Colonic mucosa (tissue), 4 donors: ENCODE measurements at regions not wholly inside any gene's neighbourhood (a gene's known extent, or its start where the extent isn't known, plus 50 kb on each side); places are given as distances from the start of the nearest gene placed in this dataset.

Experiments
- DNase-seq: peaks from one replicate; pipeline ENCODE4 v3.0.0-alpha.2; 2020
- H3K27ac ChIP-seq: fragments of 200-600 bp; one replicate; pipeline ENCODE4 v1.8.0; 2021
- H3K27me3 ChIP-seq: fragments of 200-600 bp; one replicate; pipeline ENCODE4 v1.8.0; 2021
- H3K36me3 ChIP-seq: fragments of 200-600 bp; one replicate; pipeline ENCODE4 v1.8.0; 2021
- H3K4me1 ChIP-seq: fragments of 200-600 bp; one replicate; pipeline ENCODE4 v1.8.0; 2021; ENCODE audit warnings: mild to moderate bottlenecking
- H3K4me3 ChIP-seq: fragments of 200-600 bp; one replicate; pipeline ENCODE4 v1.8.0; 2021
- H3K9ac ChIP-seq, 2 donors: one replicate each; pipeline ENCODE4 v1.7.0; 2013; ENCODE audit warnings: control low read depth in 2 of 2, low read depth in 2 of 2, low read length in 2 of 2
- H3K9me3 ChIP-seq: fragments of 200-600 bp; one replicate; pipeline ENCODE4 v1.8.0; 2021
- CTCF ChIP-seq: fragments of 200-600 bp; IDR thresholded peaks from one replicate; pipeline ENCODE4 v1.8.0; 2022; ENCODE audit warnings: antibody characterized with exemption, mild to moderate bottlenecking
- intact Hi-C: fragments of 100-400 bp; cut with DNase I; formaldehyde crosslinking; loops from one replicate; pipeline ENCODE4 v1.14.1; 2022
- donor health status: healthy.
- donor health status: DM: no; HTN: no; CAD: no.
- donor health status: DM: no; HTN: no; CAD: no.

GRCh38 chr6:98526465-98526864 is 307.9 kb upstream of the POU3F2 start:
- Histone ChIP-seq H3K9me3 (no peaks in the 10 kb centered on the region), H3K36me3 (no peaks in the 10 kb centered on the region), H3K9ac (no peak overlapping the region), H3K27ac (no peak overlapping the region), H3K4me3 (no peak overlapping the region), H3K27me3 (no peaks in the 10 kb centered on the region), H3K4me1 (no peaks in the 10 kb centered on the region)
- intact Hi-C loops, result no loop called here
- DNase-seq, result no peak
- TF ChIP-seq CTCF, result no peak

GRCh38 chr6:98529364-98529763 is 305.0 kb upstream of the POU3F2 start:
- H3K9me3 ChIP-seq, result no peaks in the 10 kb centered on the region
- H3K27ac ChIP-seq, result no peak overlapping the region
- H3K27me3 ChIP-seq, result no peaks in the 10 kb centered on the region
- no peak for DNase-seq
- intact Hi-C loops, result no loop called here
- TF ChIP-seq CTCF, result no peak
- H3K4me1 ChIP-seq, result no peaks in the 10 kb centered on the region
- no peak overlapping the region for H3K9ac ChIP-seq
- H3K36me3 ChIP-seq, result no peaks in the 10 kb centered on the region
- H3K4me3 ChIP-seq, result no peak overlapping the region

GRCh38 chr6:98530732-98531131 is 303.6 kb upstream of the POU3F2 start:
- H3K9me3 ChIP-seq, result no peaks in the 10 kb centered on the region
- H3K27me3 ChIP-seq, result no peaks in the 10 kb centered on the region
- intact Hi-C loops, result no loop called here
- H3K9ac ChIP-seq, result no peak overlapping the region
- DNase-seq, result no peak
- H3K4me1 ChIP-seq, result no peaks in the 10 kb centered on the region
- H3K4me3 ChIP-seq, result no peak overlapping the region
- H3K36me3 ChIP-seq, result no peaks in the 10 kb centered on the region
- no peak for TF ChIP-seq CTCF
- no peak overlapping the region for H3K27ac ChIP-seq

GRCh38 chr6:98532004-98532403 is 302.4 kb upstream of the POU3F2 start:
- Histone ChIP-seq H3K27me3 (no peaks in the 10 kb centered on the region), H3K9ac (no peak overlapping the region), H3K27ac (no peak overlapping the region), H3K36me3 (no peaks in the 10 kb centered on the region), H3K4me3 (no peak overlapping the region), H3K9me3 (no peaks in the 10 kb centered on the region), H3K4me1 (no peaks in the 10 kb centered on the region)
- DNase-seq, result no peak
- intact Hi-C loops, result no loop called here
- TF ChIP-seq CTCF, result no peak

GRCh38 chr6:98539741-98540140 is 294.6 kb upstream of the POU3F2 start:
- intact Hi-C loops, result no loop called here
- Histone ChIP-seq H3K27ac (no peak overlapping the region), H3K9ac (no peak overlapping the region), H3K4me1 (no peaks in the 10 kb centered on the region), H3K4me3 (no peak overlapping the region), H3K9me3 (no peaks in the 10 kb centered on the region), H3K36me3 (no peaks in the 10 kb centered on the region), H3K27me3 (no peaks in the 10 kb centered on the region)
- TF ChIP-seq CTCF, result no peak
- DNase-seq, result no peak

- Histone ChIP-seq H3K9me3 (no peaks in the 10 kb centered on the region), H3K27ac (no peak overlapping the region), H3K36me3 (no peaks in the 10 kb centered on the region), H3K9ac (no peak overlapping the region), H3K4me3 (no peak overlapping the region), H3K27me3 (no peaks in the 10 kb centered on the region), H3K4me1 (no peaks in the 10 kb centered on the region)
- TF ChIP-seq CTCF, result no peak
- intact Hi-C loops, result no loop called here
- no peak for DNase-seq
These were observed 288.0 kb upstream of the POU3F2 start for GRCh38 chr6:98546376-98546775.
